ENCODE measurements at regions not wholly inside any gene's neighbourhood (a gene's known extent, or its start where the extent isn't known, plus 50 kb on each side); places are given as distances from the start of the nearest gene placed in this dataset.

- no peak for TF ChIP-seq POLR2A (IDR thresholded peaks at IDR 0.05)
- TF ChIP-seq, protein P1, sequence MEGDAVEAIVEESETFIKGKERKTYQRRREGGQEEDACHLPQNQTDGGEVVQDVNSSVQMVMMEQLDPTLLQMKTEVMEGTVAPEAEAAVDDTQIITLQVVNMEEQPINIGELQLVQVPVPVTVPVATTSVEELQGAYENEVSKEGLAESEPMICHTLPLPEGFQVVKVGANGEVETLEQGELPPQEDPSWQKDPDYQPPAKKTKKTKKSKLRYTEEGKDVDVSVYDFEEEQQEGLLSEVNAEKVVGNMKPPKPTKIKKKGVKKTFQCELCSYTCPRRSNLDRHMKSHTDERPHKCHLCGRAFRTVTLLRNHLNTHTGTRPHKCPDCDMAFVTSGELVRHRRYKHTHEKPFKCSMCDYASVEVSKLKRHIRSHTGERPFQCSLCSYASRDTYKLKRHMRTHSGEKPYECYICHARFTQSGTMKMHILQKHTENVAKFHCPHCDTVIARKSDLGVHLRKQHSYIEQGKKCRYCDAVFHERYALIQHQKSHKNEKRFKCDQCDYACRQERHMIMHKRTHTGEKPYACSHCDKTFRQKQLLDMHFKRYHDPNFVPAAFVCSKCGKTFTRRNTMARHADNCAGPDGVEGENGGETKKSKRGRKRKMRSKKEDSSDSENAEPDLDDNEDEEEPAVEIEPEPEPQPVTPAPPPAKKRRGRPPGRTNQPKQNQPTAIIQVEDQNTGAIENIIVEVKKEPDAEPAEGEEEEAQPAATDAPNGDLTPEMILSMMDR (IDR thresholded peaks at IDR 0.05 in 4 of 5, conservative IDR thresholded peaks at IDR 0.05 in 1 of 5) = no peak
Measured at GRCh38 chr5:156103155-156103885, 223.6 kb upstream of the SGCD start.

All from gastrocnemius medialis (tissue), 4 donors.